ENCODE measurements at regions not wholly inside any gene's neighbourhood (a gene's known extent, or its start where the extent isn't known, plus 50 kb on each side); places are given as distances from the start of the nearest gene placed in this dataset.
A peak's percentile ranks its signal among the peaks of the same experiment; 100 is the strongest.

GRCh38 chr21:23876925-23877558 lies 1730.2 kb downstream of the MRPL39 start:
- no peak overlapping the region for H3K56ac ChIP-seq (ENCODE audit: low read length)
- H3K4me3 ChIP-seq (ENCODE audit: low read length), result no peak overlapping the region
- no peak for DNase-seq
- no peaks in the 10 kb centered on the region for H3K79me2 ChIP-seq (ENCODE audit: control insufficient read depth, insufficient read depth, low read length)
- no peak overlapping the region for H2BK5ac ChIP-seq (ENCODE audit: low read length)
- no peaks in the 10 kb centered on the region for H3K27me3 ChIP-seq (ENCODE audit: insufficient read depth, low read length, poor library complexity)
- no peak overlapping the region for H3K23ac ChIP-seq (ENCODE audit: low read length)
- no peak overlapping the region for H4K5ac ChIP-seq (ENCODE audit: low read length)
- H2BK15ac ChIP-seq (replicated peaks; ENCODE audit: low read depth), result no peak overlapping the region
- H3K4me2 ChIP-seq (ENCODE audit: low read length), result no peak overlapping the region
- no peak overlapping the region for H2BK120ac ChIP-seq (ENCODE audit: low read depth, low read length)
- no peaks in the 10 kb centered on the region for H3K36me3 ChIP-seq (ENCODE audit: control insufficient read depth, insufficient read depth, low read length)
- WGBS (ENCODE audit: extremely low coverage, insufficient coverage, low lambda C conversion rate), result no CpG with 5 or more reads among the region's 5 CpGs
- no peaks in the 10 kb centered on the region for H3K79me1 ChIP-seq (ENCODE audit: low read length)
- H2AK5ac ChIP-seq (ENCODE audit: low read length), result no peak overlapping the region
- H3K4ac ChIP-seq (ENCODE audit: low read depth, low read length), result no peak overlapping the region
- no peaks in the 10 kb centered on the region for H3K4me1 ChIP-seq (ENCODE audit: control insufficient read depth, low read depth, low read length)
- H4K8ac ChIP-seq (ENCODE audit: low read depth, low read length), result no peak overlapping the region
- no peak overlapping the region for H3K18ac ChIP-seq (ENCODE audit: low read length)
- no peak overlapping the region for H3K9ac ChIP-seq (ENCODE audit: low read length)
- no peak overlapping the region for H3K27ac ChIP-seq (ENCODE audit: low read depth, low read length)

GRCh38 chr21:23874271-23874670 lies 1733.0 kb downstream of the MRPL39 start:
- WGBS (ENCODE audit: extremely low coverage, insufficient coverage, low lambda C conversion rate), result no CpG with 5 or more reads among the region's 3 CpGs
- H3K9ac ChIP-seq (ENCODE audit: low read length), result no peak overlapping the region
- no peak overlapping the region for H3K23ac ChIP-seq (ENCODE audit: low read length)
- no peak overlapping the region for H3K4me3 ChIP-seq (ENCODE audit: low read length)
- no peak overlapping the region for H2BK15ac ChIP-seq (replicated peaks; ENCODE audit: low read depth)
- no peaks in the 10 kb centered on the region for H3K79me2 ChIP-seq (ENCODE audit: control insufficient read depth, insufficient read depth, low read length)
- no peak overlapping the region for H4K8ac ChIP-seq (ENCODE audit: low read depth, low read length)
- H2BK120ac ChIP-seq (ENCODE audit: low read depth, low read length), result no peak overlapping the region
- H3K4me2 ChIP-seq (ENCODE audit: low read length), result no peak overlapping the region
- H3K18ac ChIP-seq (ENCODE audit: low read length), result no peak overlapping the region
- no peak overlapping the region for H2AK5ac ChIP-seq (ENCODE audit: low read length)
- no peak overlapping the region for H4K5ac ChIP-seq (ENCODE audit: low read length)
- no peak overlapping the region for H2BK5ac ChIP-seq (ENCODE audit: low read length)
- no peak for DNase-seq
- no peaks in the 10 kb centered on the region for H3K36me3 ChIP-seq (ENCODE audit: control insufficient read depth, insufficient read depth, low read length)
- no peaks in the 10 kb centered on the region for H3K79me1 ChIP-seq (ENCODE audit: low read length)
- H3K56ac ChIP-seq (ENCODE audit: low read length), result no peak overlapping the region
- H3K4me1 ChIP-seq (ENCODE audit: control insufficient read depth, low read depth, low read length), result no peaks in the 10 kb centered on the region
- no peak overlapping the region for H3K4ac ChIP-seq (ENCODE audit: low read depth, low read length)
- no peaks in the 10 kb centered on the region for H3K27me3 ChIP-seq (ENCODE audit: insufficient read depth, low read length, poor library complexity)
- H3K27ac ChIP-seq (ENCODE audit: low read depth, low read length), result no peak overlapping the region

- no peak overlapping the region for H3K27ac ChIP-seq (ENCODE audit: low read depth, low read length)
- H4K5ac ChIP-seq (ENCODE audit: low read length), result no peak overlapping the region
- no peaks in the 10 kb centered on the region for H3K36me3 ChIP-seq (ENCODE audit: control insufficient read depth, insufficient read depth, low read length)
- H4K8ac ChIP-seq (ENCODE audit: low read depth, low read length), result no peak overlapping the region
- no peaks in the 10 kb centered on the region for H3K79me1 ChIP-seq (ENCODE audit: low read length)
- no peak overlapping the region for H2AK5ac ChIP-seq (ENCODE audit: low read length)
- no peak overlapping the region for H2BK120ac ChIP-seq (ENCODE audit: low read depth, low read length)
- H3K9ac ChIP-seq (ENCODE audit: low read length), result no peak overlapping the region
- no peaks in the 10 kb centered on the region for H3K27me3 ChIP-seq (ENCODE audit: insufficient read depth, low read length, poor library complexity)
- H2BK5ac ChIP-seq (ENCODE audit: low read length), result no peak overlapping the region
- H3K4me1 ChIP-seq (ENCODE audit: control insufficient read depth, low read depth, low read length), result no peaks in the 10 kb centered on the region
- no peak overlapping the region for H3K4me2 ChIP-seq (ENCODE audit: low read length)
- H3K4ac ChIP-seq (ENCODE audit: low read depth, low read length), result no peak overlapping the region
- no peak overlapping the region for H3K56ac ChIP-seq (ENCODE audit: low read length)
- WGBS (ENCODE audit: extremely low coverage, insufficient coverage, low lambda C conversion rate), result no CpG with 5 or more reads among the region's 6 CpGs
- H2BK15ac ChIP-seq (replicated peaks; ENCODE audit: low read depth), result no peak overlapping the region
- H3K79me2 ChIP-seq (ENCODE audit: control insufficient read depth, insufficient read depth, low read length), result no peaks in the 10 kb centered on the region
- no peak overlapping the region for H3K23ac ChIP-seq (ENCODE audit: low read length)
- DNase-seq, result no peak
- H3K18ac ChIP-seq (ENCODE audit: low read length), result no peak overlapping the region
- no peak overlapping the region for H3K4me3 ChIP-seq (ENCODE audit: low read length)
These were observed 1745.3 kb downstream of the MRPL39 start for GRCh38 chr21:23861911-23862504.

- no peak overlapping the region for H3K27ac ChIP-seq (ENCODE audit: low read depth, low read length)
- no peak overlapping the region for H3K56ac ChIP-seq (ENCODE audit: low read length)
- H2BK120ac ChIP-seq (ENCODE audit: low read depth, low read length), result no peak overlapping the region
- H4K8ac ChIP-seq (ENCODE audit: low read depth, low read length), result no peak overlapping the region
- no peak overlapping the region for H3K4ac ChIP-seq (ENCODE audit: low read depth, low read length)
- no peak overlapping the region for H4K5ac ChIP-seq (ENCODE audit: low read length)
- H2BK15ac ChIP-seq (replicated peaks; ENCODE audit: low read depth), result no peak overlapping the region
- no peaks in the 10 kb centered on the region for H3K79me2 ChIP-seq (ENCODE audit: control insufficient read depth, insufficient read depth, low read length)
- H2BK5ac ChIP-seq (ENCODE audit: low read length), result no peak overlapping the region
- no peak overlapping the region for H3K23ac ChIP-seq (ENCODE audit: low read length)
- no peak overlapping the region for H3K4me3 ChIP-seq (ENCODE audit: low read length)
- H2AK5ac ChIP-seq (ENCODE audit: low read length), result no peak overlapping the region
- H3K9ac ChIP-seq (ENCODE audit: low read length), result no peak overlapping the region
- H3K4me1 ChIP-seq (ENCODE audit: control insufficient read depth, low read depth, low read length), result no peaks in the 10 kb centered on the region
- H3K27me3 ChIP-seq (ENCODE audit: insufficient read depth, low read length, poor library complexity), result no peaks in the 10 kb centered on the region
- no peaks in the 10 kb centered on the region for H3K79me1 ChIP-seq (ENCODE audit: low read length)
- H3K36me3 ChIP-seq (ENCODE audit: control insufficient read depth, insufficient read depth, low read length), result no peaks in the 10 kb centered on the region
- DNase-seq, result no peak
- H3K4me2 ChIP-seq (ENCODE audit: low read length), result no peak overlapping the region
- WGBS (ENCODE audit: extremely low coverage, insufficient coverage, low lambda C conversion rate), result no CpG with 5 or more reads among the region's 2 CpGs
- no peak overlapping the region for H3K18ac ChIP-seq (ENCODE audit: low read length)
These were observed 1748.4 kb downstream of the MRPL39 start for GRCh38 chr21:23858878-23859277.

- H3K27ac ChIP-seq (ENCODE audit: low read depth, low read length), result no peak overlapping the region
- no peak overlapping the region for H4K5ac ChIP-seq (ENCODE audit: low read length)
- H2BK15ac ChIP-seq (replicated peaks; ENCODE audit: low read depth), result no peak overlapping the region
- no peak overlapping the region for H2BK5ac ChIP-seq (ENCODE audit: low read length)
- no peak overlapping the region for H3K4me3 ChIP-seq (ENCODE audit: low read length)
- H3K4ac ChIP-seq (ENCODE audit: low read depth, low read length), result no peak overlapping the region
- H3K18ac ChIP-seq (ENCODE audit: low read length), result no peak overlapping the region
- DNase-seq, result peak; percentile 40
- H2BK120ac ChIP-seq (ENCODE audit: low read depth, low read length), result no peak overlapping the region
- H3K27me3 ChIP-seq (ENCODE audit: insufficient read depth, low read length, poor library complexity), result no peaks in the 10 kb centered on the region
- H3K9ac ChIP-seq (ENCODE audit: low read length), result no peak overlapping the region
- H3K79me2 ChIP-seq (ENCODE audit: control insufficient read depth, insufficient read depth, low read length), result no peaks in the 10 kb centered on the region
- no CpG with 5 or more reads among the region's 1 CpG for WGBS (ENCODE audit: extremely low coverage, insufficient coverage, low lambda C conversion rate)
- H4K8ac ChIP-seq (ENCODE audit: low read depth, low read length), result no peak overlapping the region
- H3K36me3 ChIP-seq (ENCODE audit: control insufficient read depth, insufficient read depth, low read length), result no peaks in the 10 kb centered on the region
- no peak overlapping the region for H3K4me2 ChIP-seq (ENCODE audit: low read length)
- H3K23ac ChIP-seq (ENCODE audit: low read length), result no peak overlapping the region
- no peak overlapping the region for H3K56ac ChIP-seq (ENCODE audit: low read length)
- H3K79me1 ChIP-seq (ENCODE audit: low read length), result no peaks in the 10 kb centered on the region
- H2AK5ac ChIP-seq (ENCODE audit: low read length), result no peak overlapping the region
- no peaks in the 10 kb centered on the region for H3K4me1 ChIP-seq (ENCODE audit: control insufficient read depth, low read depth, low read length)
These were observed 1753.4 kb downstream of the MRPL39 start for GRCh38 chr21:23853796-23854379.
